Endothelial cell of umbilical vein (primary cell): ENCODE measurements at regions not wholly inside any gene's neighbourhood (a gene's known extent, or its start where the extent isn't known, plus 50 kb on each side); places are given as distances from the start of the nearest gene placed in this dataset.

Experiments
- BruUV-seq: library from RNA; stranded (reverse); fragments of 400-500 nt; replicated peaks from 2 replicates; lab custom pipeline; 2021; lab: Mats Ljungman, UMichigan
- CTCF ChIA-PET: fragments of 300-600, 350-600 bp; sonication (Branson Sonifier 250); formaldehyde crosslinking; loops from one replicate; lab custom pipeline; 2021; ENCODE audit warnings: antibody characterized with exemption, inconsistent platforms; lab: Charles Lee
- POLR2A ChIA-PET: fragments of 300-600, 350-600 bp; sonication (Branson Sonifier 250); formaldehyde crosslinking; loops from one replicate; lab custom pipeline; 2021; ENCODE audit warnings: antibody characterized with exemption, inconsistent platforms; lab: Charles Lee
- DNase-seq: peaks from one replicate; pipeline ENCODE4 v3.0.0-alpha.2; 2011; ENCODE audit warnings: low read depth, low spot score
- FAIRE-seq: peaks from 2 replicates; lab custom pipeline; 2011; peaks lifted over from hg19 to GRCh38; lab: Jason Lieb, UNC
- H2AFZ ChIP-seq: 2 replicates; pipeline ENCODE4 v1.6.0; 2012; ENCODE audit warnings: low read depth, low read length, control low read depth, inconsistent platforms
- H3K27ac ChIP-seq: 2 replicates; pipeline ENCODE4 v1.5.1; 2011; ENCODE audit warnings: low read depth, mild to moderate bottlenecking, control low read depth, low read length, moderate library complexity; ENCODE audit not compliant: insufficient read depth
- H3K27me3 ChIP-seq, 2 experiments: 2 replicates each; pipeline versions ENCODE4 v1.6.0 to v1.6.1; 2011; ENCODE audit warnings: low read length in 2 of 2, mixed read lengths in 1 of 2; ENCODE audit not compliant: control insufficient read depth in 2 of 2, insufficient read depth in 2 of 2
- H3K36me3 ChIP-seq, 2 experiments: 2 replicates in 1 of 2; 3 replicates in 1 of 2; pipeline ENCODE4 v1.5.1; 2011; ENCODE audit warnings: low read length in 2 of 2, mild to moderate bottlenecking in 1 of 2, moderate library complexity in 1 of 2; ENCODE audit not compliant: control insufficient read depth in 2 of 2, insufficient read depth in 2 of 2; ENCODE audit errors: extremely low read depth in 1 of 2
- H3K4me1 ChIP-seq: 3 replicates; pipeline ENCODE4 v1.5.1; 2011; ENCODE audit warnings: mild to moderate bottlenecking, low read length; ENCODE audit not compliant: control insufficient read depth, insufficient read depth; ENCODE audit errors: extremely low read depth
- H3K4me2 ChIP-seq: 2 replicates; pipeline ENCODE4 v1.6.1; 2011; ENCODE audit warnings: low read length, control low read depth, mixed read lengths; ENCODE audit not compliant: insufficient read depth
- H3K4me3 ChIP-seq, 3 experiments: fragments of 200-600 bp in 1 of 3; sonication (generic), shearing (Covaris generic) in 1 of 3; replicated peaks in 1 of 3; 2 replicates each; pipeline ENCODE4 v1.5.1; 2011 to 2016; ENCODE audit warnings: control low read depth in 3 of 3, low read length in 3 of 3, mild to moderate bottlenecking in 2 of 3, inconsistent platforms in 1 of 3, low read depth in 1 of 3, moderate library complexity in 1 of 3; ENCODE audit not compliant: insufficient read depth in 1 of 3
- H3K79me2 ChIP-seq: 2 replicates; pipeline ENCODE4 v1.6.0; 2012; ENCODE audit warnings: low read length, inconsistent platforms; ENCODE audit not compliant: control insufficient read depth, insufficient read depth
- H3K9ac ChIP-seq: replicated peaks from 2 replicates; pipeline ENCODE3; 2011; ENCODE audit warnings: low read length, control low read depth; ENCODE audit not compliant: insufficient read depth; ENCODE audit errors: extremely low read depth
- H3K9me1 ChIP-seq: replicated peaks from 3 replicates; pipeline ENCODE4 v1.6.0; 2011; ENCODE audit warnings: mild to moderate bottlenecking, low read length; ENCODE audit not compliant: control insufficient read depth, insufficient read depth; ENCODE audit errors: extremely low read depth
- H3K9me3 ChIP-seq: replicated peaks from 2 replicates; pipeline ENCODE4 v1.5.1; 2012; ENCODE audit warnings: low read length, inconsistent platforms; ENCODE audit not compliant: control insufficient read depth, insufficient read depth
- H4K20me1 ChIP-seq: replicated peaks from 2 replicates; pipeline ENCODE3; 2011; ENCODE audit warnings: mild to moderate bottlenecking, low read length; ENCODE audit not compliant: control insufficient read depth, insufficient read depth; ENCODE audit errors: extremely low read depth
- CTCF ChIP-seq, 2 donors: IDR thresholded peaks; 1 replicate in 1 of 2; 2 replicates in 1 of 2; pipeline ENCODE4 v1.5.1; 2011; ENCODE audit warnings: low read length in 2 of 2, mild to moderate bottlenecking in 2 of 2, moderate library complexity in 2 of 2, control low read depth in 1 of 2, inconsistent platforms in 1 of 2, low read depth in 1 of 2; ENCODE audit not compliant: insufficient read depth in 1 of 2; ENCODE audit errors: extremely low read depth in 1 of 2
- EZH2 ChIP-seq: IDR thresholded peaks from 2 replicates; pipeline ENCODE4 v1.6.1; 2012; ENCODE audit warnings: borderline replicate concordance, low read depth, mild to moderate bottlenecking, moderate library complexity, low read length, inconsistent platforms; ENCODE audit not compliant: severe bottlenecking
- FOS ChIP-seq: IDR thresholded peaks from 2 replicates; pipeline ENCODE4 v1.6.1; 2011; ENCODE audit warnings: mild to moderate bottlenecking, low read length, moderate library complexity, borderline replicate concordance; ENCODE audit not compliant: insufficient read depth
- GATA2 ChIP-seq: IDR thresholded peaks from 2 replicates; pipeline ENCODE4 v1.7.0; 2011; ENCODE audit warnings: low read depth, mild to moderate bottlenecking, moderate library complexity, mixed read lengths, low read length; ENCODE audit not compliant: insufficient read length, insufficient read depth
- JUN ChIP-seq: IDR thresholded peaks from 2 replicates; pipeline ENCODE4 v1.6.1; 2011; ENCODE audit warnings: borderline replicate concordance, low read depth; ENCODE audit not compliant: insufficient read length, insufficient read depth
- MAX ChIP-seq: IDR thresholded peaks from 2 replicates; pipeline ENCODE4 v1.6.1; 2011; ENCODE audit not compliant: insufficient read depth, insufficient read length
- MYC ChIP-seq: IDR thresholded peaks from one replicate; pipeline ENCODE4 v1.6.1; 2011; ENCODE audit warnings: mild to moderate bottlenecking, low read depth, low read length
- POLR2A ChIP-seq: IDR thresholded peaks from 2 replicates; pipeline ENCODE4 v1.6.1; 2012; ENCODE audit warnings: low read depth, mild to moderate bottlenecking, control low read depth, low read length
- POLR2AphosphoS5 ChIP-seq: IDR thresholded peaks from 2 replicates; pipeline ENCODE4 v1.6.1; 2012; ENCODE audit warnings: low read depth, mild to moderate bottlenecking, control low read depth, low read length, moderate library complexity; ENCODE audit not compliant: insufficient read depth
- dilution Hi-C: fragments of 300-500 bp; cut with MboI; formaldehyde crosslinking; loops from one replicate; pipeline ENCODE4 v1.15.0; 2019; ENCODE audit warnings: low sequenced_read_pairs; ENCODE audit not compliant: extremely low pct_ligation_motif_present
- intact Hi-C: fragments of 100-400 bp; cut with micrococcal nuclease; formaldehyde crosslinking; loops from one replicate; pipeline ENCODE4 v1.10.0; 2022

GRCh38 chr6:44653761-44654218 lies 266.3 kb downstream of the CDC5L start:
- no peak overlapping the region for H3K4me3 ChIP-seq
- H3K27ac ChIP-seq, result no peak overlapping the region
- ChIA-PET CTCF (interaction anchor here (0.7 to 7.9 kb wide), 9 partner anchors 9 to 1277 kb away, joined by 3 to 302 read pairs (median 6); no protein-coding TSS in a partner anchor), POLR2A (no interaction called here)
- no peaks in the 10 kb centered on the region for H3K9me1 ChIP-seq
- FAIRE-seq, result no peak
- peaks cover 13 to 23% of the 10 kb centered on the region in 2 experiments for H3K27me3 ChIP-seq
- no peak for TF ChIP-seq GATA2
- TF ChIP-seq CTCF (IDR thresholded peaks at IDR 0.05; ENCODE audit: extremely low read depth in 1 of 2, insufficient read depth in 1 of 2, low read depth in 1 of 2, low read length in 2 of 2), result no peak
- no peak for TF ChIP-seq MAX
- TF ChIP-seq POLR2A, result no peak
- no peak for TF ChIP-seq JUN
- no peak for TF ChIP-seq MYC
- TF ChIP-seq POLR2AphosphoS5, result no peak
- TF ChIP-seq EZH2, result no peak
- no peak for TF ChIP-seq FOS
- dilution Hi-C loops, result no loop called here
- H3K9me3 ChIP-seq, result no peaks in the 10 kb centered on the region
- no peak overlapping the region for H3K9ac ChIP-seq
- H3K4me1 ChIP-seq, result no peaks in the 10 kb centered on the region
- H2AFZ ChIP-seq, result no peak overlapping the region
- no peak overlapping the region for H3K4me2 ChIP-seq
- peak; percentile 77 for DNase-seq
- H3K79me2 ChIP-seq, result no peaks in the 10 kb centered on the region
- no peaks in the 10 kb centered on the region for H3K36me3 ChIP-seq
- no TSS peak for BruUV-seq
- no peaks in the 10 kb centered on the region for H4K20me1 ChIP-seq
- intact Hi-C loops, result loop anchor here (2.0 to 10.0 kb wide), 3 partner anchors 179 to 765 kb away; no protein-coding TSS in a partner anchor
